ENCODE measurements at regions not wholly inside any gene's neighbourhood (a gene's known extent, or its start where the extent isn't known, plus 50 kb on each side); places are given as distances from the start of the nearest gene placed in this dataset.
"Not testable (repeated sequence)": the region's sequence is repeated elsewhere in the genome, so short reads cannot be mapped to it uniquely, and the experiment has no call there.

GRCh38 chr9:13942695-13943094, 371.2 kb downstream of the NFIB start:
- no peak for DNase-seq (ENCODE audit: low read depth)

- DNase-seq (ENCODE audit: low read depth), result no peak
Measured at GRCh38 chr9:13942201-13942600, 371.7 kb downstream of the NFIB start.

- DNase-seq (ENCODE audit: low read depth), result peak; percentile 65
Measured at GRCh38 chr9:13941714-13942113, 372.2 kb downstream of the NFIB start.

- DNase-seq (ENCODE audit: low read depth), result no peak
Measured at GRCh38 chr9:13939701-13940490, 374.0 kb downstream of the NFIB start.

- peak; percentile 70 for DNase-seq (ENCODE audit: low read depth)
Measured at GRCh38 chr9:13939134-13939533, 374.8 kb downstream of the NFIB start.

GRCh38 chr9:13934416-13934815, 379.5 kb downstream of the NFIB start:
- DNase-seq (ENCODE audit: low read depth), result no peak

- no peak for DNase-seq (ENCODE audit: low read depth)
Measured at GRCh38 chr9:13933268-13933656, 380.7 kb downstream of the NFIB start.

GRCh38 chr9:13932528-13933267, 381.2 kb downstream of the NFIB start:
- no peak for DNase-seq (ENCODE audit: low read depth)

GRCh38 chr9:13929013-13929412, 384.9 kb downstream of the NFIB start:
- peak; percentile 53 for DNase-seq (ENCODE audit: low read depth)

- DNase-seq (ENCODE audit: low read depth), result no peak
Measured at GRCh38 chr9:13923381-13923780, 390.6 kb downstream of the NFIB start.

GRCh38 chr9:13920557-13920956, 393.4 kb downstream of the NFIB start:
- DNase-seq (ENCODE audit: low read depth), result no peak

- DNase-seq (ENCODE audit: low read depth), result no peak
Measured at GRCh38 chr9:13919401-13919800, 394.5 kb downstream of the NFIB start.

- DNase-seq (ENCODE audit: low read depth), result no peak
Measured at GRCh38 chr9:13917534-13917933, 396.4 kb downstream of the NFIB start.

GRCh38 chr9:13915591-13916301, 398.2 kb downstream of the NFIB start:
- no peak for DNase-seq (ENCODE audit: low read depth)

- no peak for DNase-seq (ENCODE audit: low read depth)
Measured at GRCh38 chr9:13915131-13915530, 398.8 kb downstream of the NFIB start.

- no peak for DNase-seq (ENCODE audit: low read depth)
Measured at GRCh38 chr9:13911473-13911872, 402.5 kb downstream of the NFIB start.

GRCh38 chr9:13907842-13908241, 406.1 kb downstream of the NFIB start:
- DNase-seq (ENCODE audit: low read depth), result not testable (repeated sequence)

GRCh38 chr9:13904746-13905145, 409.2 kb downstream of the NFIB start:
- no peak for DNase-seq (ENCODE audit: low read depth)

GRCh38 chr9:13904311-13904710, 409.6 kb downstream of the NFIB start:
- DNase-seq (ENCODE audit: low read depth), result no peak

- no peak for DNase-seq (ENCODE audit: low read depth)
Measured at GRCh38 chr9:13902286-13903066, 411.5 kb downstream of the NFIB start.

- DNase-seq (ENCODE audit: low read depth), result no peak
Measured at GRCh38 chr9:13901176-13901575, 412.8 kb downstream of the NFIB start.

GRCh38 chr9:13900449-13900848, 413.5 kb downstream of the NFIB start:
- DNase-seq (ENCODE audit: low read depth), result no peak
